K562 (cell line): ENCODE measurements at regions not wholly inside any gene's neighbourhood (a gene's known extent, or its start where the extent isn't known, plus 50 kb on each side); places are given as distances from the start of the nearest gene placed in this dataset.

Source experiments
- ATF2 ChIP-seq: sonication (generic); formaldehyde crosslinking; IDR thresholded peaks from 2 replicates; pipeline ENCODE4 v1.8.1; 2022; ENCODE audit warnings: missing genetic modification reagents
- CTBP1 ChIP-seq: fragments of 450-650 bp; IDR thresholded peaks from 2 replicates; pipeline ENCODE4 v1.6.1; 2016; ENCODE audit warnings: borderline replicate concordance
- DMBX1 ChIP-seq: fragments of 250-450 bp; sonication (Bioruptor Pico); IDR thresholded peaks from 2 replicates; pipeline ENCODE4 v1.8.0; 2022; ENCODE audit warnings: inconsistent platforms, mild to moderate bottlenecking, moderate library complexity, borderline replicate concordance
- FIP1L1 ChIP-seq: fragments of 200-400 bp; formaldehyde crosslinking; IDR thresholded peaks from 2 replicates; pipeline ENCODE4 v1.6.1; 2018; ENCODE audit warnings: mild to moderate bottlenecking, low read depth, low read length; ENCODE audit not compliant: poor library complexity, severe bottlenecking
- FOXP1 ChIP-seq: sonication (generic); formaldehyde crosslinking; IDR thresholded peaks from 2 replicates; pipeline ENCODE4 v1.8.0; 2022; ENCODE audit warnings: mild to moderate bottlenecking, missing genetic modification reagents
- HOXB6 ChIP-seq: fragments of 250-450 bp; sonication (Bioruptor Pico); IDR thresholded peaks from 2 replicates; pipeline ENCODE4 v1.5.1; 2022; ENCODE audit warnings: mild to moderate bottlenecking, borderline replicate concordance
- KLF6 ChIP-seq: fragments of 250-450 bp; sonication (Bioruptor Pico); IDR thresholded peaks from 2 replicates; pipeline ENCODE4 v1.4.0; 2020; ENCODE audit warnings: mild to moderate bottlenecking, moderate library complexity, borderline replicate concordance
- MAFG ChIP-seq: fragments of 450-650 bp; conservative IDR thresholded peaks from 2 replicates; pipeline ENCODE4 v1.6.1; 2016; ENCODE audit warnings: missing genetic modification characterization, missing compliant biosample characterization
- MTA2 ChIP-seq: fragments of 450-650 bp; IDR thresholded peaks from 2 replicates; pipeline ENCODE4 v1.6.1; 2016; ENCODE audit warnings: low read depth
- NFE2L1 ChIP-seq: fragments of 450-650 bp; IDR thresholded peaks from 2 replicates; pipeline ENCODE4 v1.6.1; 2016; ENCODE audit warnings: missing genetic modification characterization, low read depth, mild to moderate bottlenecking, missing compliant biosample characterization, moderate library complexity, borderline replicate concordance
- NFRKB ChIP-seq: fragments of 450-650 bp; IDR thresholded peaks from 2 replicates; pipeline ENCODE4 v1.6.1; 2016; ENCODE audit warnings: low read depth
- PML ChIP-seq: IDR thresholded peaks from 2 replicates; pipeline ENCODE4 v1.6.1; 2012; ENCODE audit warnings: low read length, inconsistent platforms
- PRDM10 ChIP-seq: fragments of 450-650 bp; IDR thresholded peaks from 2 replicates; pipeline ENCODE4 v1.6.1; 2018; ENCODE audit not compliant: partially characterized antibody
- PTTG1 ChIP-seq: fragments of 450-650 bp; IDR thresholded peaks from 2 replicates; pipeline ENCODE4 v1.6.1; 2016; ENCODE audit warnings: low read depth, mild to moderate bottlenecking, missing genetic modification characterization, missing compliant biosample characterization
- RBBP5 ChIP-seq: fragments of 200-600 bp; sonication (generic); IDR thresholded peaks from 2 replicates; pipeline ENCODE4 v1.6.1; 2012; ENCODE audit warnings: borderline replicate concordance, mild to moderate bottlenecking, low read length, control low read depth, inconsistent platforms; ENCODE audit not compliant: insufficient read depth, poor library complexity, severe bottlenecking
- SLC30A9 ChIP-seq: fragments of 250-450 bp; sonication (Bioruptor Pico); IDR thresholded peaks from 2 replicates; pipeline ENCODE4 v1.8.0; 2022; ENCODE audit warnings: mild to moderate bottlenecking, moderate library complexity
- SRSF3 ChIP-seq: fragments of 200-400 bp; formaldehyde crosslinking; IDR thresholded peaks from 2 replicates; pipeline ENCODE4 v1.6.1; 2016; ENCODE audit warnings: mild to moderate bottlenecking, low read length, moderate library complexity; ENCODE audit not compliant: insufficient read depth
- TEAD2 ChIP-seq: fragments of 450-650 bp; IDR thresholded peaks from 2 replicates; pipeline ENCODE4 v1.6.1; 2016; ENCODE audit warnings: missing genetic modification characterization, control low read depth, missing compliant biosample characterization
- ZBTB7A ChIP-seq: IDR thresholded peaks from 2 replicates; pipeline ENCODE4 v1.6.1; 2011; ENCODE audit warnings: low read depth, mild to moderate bottlenecking, low read length, moderate library complexity, borderline replicate concordance; ENCODE audit not compliant: control insufficient read depth
- ZNF12 ChIP-seq: sonication (generic); formaldehyde crosslinking; IDR thresholded peaks from 2 replicates; pipeline ENCODE4 v1.4.0; 2020; ENCODE audit warnings: mild to moderate bottlenecking, missing genetic modification reagents
- ZNF239 ChIP-seq: fragments of 250-450 bp; sonication (Bioruptor Pico); IDR thresholded peaks from 2 replicates; pipeline ENCODE4 v1.4.0; 2020; ENCODE audit warnings: mild to moderate bottlenecking
- ZNF586 ChIP-seq: fragments of 450-650 bp; formaldehyde crosslinking; conservative IDR thresholded peaks from 2 replicates; pipeline ENCODE4 v1.4.0; 2020; ENCODE audit warnings: mild to moderate bottlenecking, moderate library complexity
- TF ChIP-seq, protein P1 (sequence below): fragments of 450-650 bp; IDR thresholded peaks from 2 replicates; pipeline ENCODE4 v1.7.1; 2018; ENCODE audit warnings: mild to moderate bottlenecking, low read depth; ENCODE audit not compliant: partially characterized antibody

GRCh38 chr6:144849920-144850319, 564.8 kb downstream of the UTRN start (continued):
- no peak for TF ChIP-seq MTA2
- TF ChIP-seq MAFG (tag) = peak; percentile 80
- TF ChIP-seq DMBX1 = peak; percentile 91
- no peak for TF ChIP-seq RBBP5
- no peak for TF ChIP-seq SRSF3
- no peak for TF ChIP-seq CTBP1
- TF ChIP-seq PML = no peak
- TF ChIP-seq FOXP1 (CRISPR knock-in tag) = no peak
- no peak for TF ChIP-seq HOXB6 (CRISPR knock-in tag)
- TF ChIP-seq ZBTB7A = no peak
- TF ChIP-seq ATF2 = no peak
- no peak for TF ChIP-seq ZNF12 (CRISPR knock-in tag)
- TF ChIP-seq ZNF239 (CRISPR knock-in tag) = peak; percentile 69; the same call in 1 of the 2 replicates
- peak; percentile 87 for TF ChIP-seq KLF6 (CRISPR knock-in tag)
- TF ChIP-seq ZNF586 (CRISPR knock-in tag) = 0 out of 2 replicates have a peak, but pooled peaks have one; percentile 18
- TF ChIP-seq, protein P1, sequence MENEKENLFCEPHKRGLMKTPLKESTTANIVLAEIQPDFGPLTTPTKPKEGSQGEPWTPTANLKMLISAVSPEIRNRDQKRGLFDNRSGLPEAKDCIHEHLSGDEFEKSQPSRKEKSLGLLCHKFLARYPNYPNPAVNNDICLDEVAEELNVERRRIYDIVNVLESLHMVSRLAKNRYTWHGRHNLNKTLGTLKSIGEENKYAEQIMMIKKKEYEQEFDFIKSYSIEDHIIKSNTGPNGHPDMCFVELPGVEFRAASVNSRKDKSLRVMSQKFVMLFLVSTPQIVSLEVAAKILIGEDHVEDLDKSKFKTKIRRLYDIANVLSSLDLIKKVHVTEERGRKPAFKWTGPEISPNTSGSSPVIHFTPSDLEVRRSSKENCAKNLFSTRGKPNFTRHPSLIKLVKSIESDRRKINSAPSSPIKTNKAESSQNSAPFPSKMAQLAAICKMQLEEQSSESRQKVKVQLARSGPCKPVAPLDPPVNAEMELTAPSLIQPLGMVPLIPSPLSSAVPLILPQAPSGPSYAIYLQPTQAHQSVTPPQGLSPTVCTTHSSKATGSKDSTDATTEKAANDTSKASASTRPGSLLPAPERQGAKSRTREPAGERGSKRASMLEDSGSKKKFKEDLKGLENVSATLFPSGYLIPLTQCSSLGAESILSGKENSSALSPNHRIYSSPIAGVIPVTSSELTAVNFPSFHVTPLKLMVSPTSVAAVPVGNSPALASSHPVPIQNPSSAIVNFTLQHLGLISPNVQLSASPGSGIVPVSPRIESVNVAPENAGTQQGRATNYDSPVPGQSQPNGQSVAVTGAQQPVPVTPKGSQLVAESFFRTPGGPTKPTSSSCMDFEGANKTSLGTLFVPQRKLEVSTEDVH = no peak
- 0 out of 2 replicates have a peak, but pooled peaks have one; percentile 48 for TF ChIP-seq PTTG1 (tag)
- 0 out of 2 replicates have a peak, but pooled peaks have one; percentile 20 for TF ChIP-seq NFE2L1
- TF ChIP-seq SLC30A9 (CRISPR knock-in tag) = no peak
- no peak for TF ChIP-seq TEAD2 (tag)
- no peak for TF ChIP-seq FIP1L1
- no peak for TF ChIP-seq PRDM10
- no peak for TF ChIP-seq NFRKB
